Prostate gland (tissue), 2 donors: ENCODE measurements at regions not wholly inside any gene's neighbourhood (a gene's known extent, or its start where the extent isn't known, plus 50 kb on each side); places are given as distances from the start of the nearest gene placed in this dataset.

Experiments used
- DNase-seq: peaks from one replicate; pipeline ENCODE4 v3.0.0-alpha.2; 2019; ENCODE audit warnings: low spot score
- H3K27ac ChIP-seq, 2 donors: fragments of 200-600 bp; sonication (generic); 2 replicates each; pipeline ENCODE4 v1.5.1; 2017 to 2019
- H3K27me3 ChIP-seq: fragments of 200-600 bp; sonication (generic); replicated peaks from 2 replicates; pipeline ENCODE4 v1.5.1; 2019; ENCODE audit not compliant: insufficient read depth
- H3K36me3 ChIP-seq, 2 donors: fragments of 200-600 bp; sonication (generic); 1 replicate in 1 of 2; 2 replicates in 1 of 2; pipeline versions ENCODE4 v1.5.1 to v1.8.1; 2017 to 2019
- H3K4me1 ChIP-seq: fragments of 200-600 bp; sonication (generic); replicated peaks from 2 replicates; pipeline ENCODE4 v1.5.1; 2019
- H3K4me3 ChIP-seq, 2 donors: fragments of 200-600 bp; sonication (generic); 2 replicates each; pipeline ENCODE4 v1.5.1; 2017 to 2019
- H3K9me3 ChIP-seq: fragments of 200-600 bp; sonication (generic); 2 replicates; pipeline ENCODE4 v1.5.1; 2017
- CTCF ChIP-seq, 4 experiments: fragments of 200-600 bp in 2 of 4; fragments of 450-650 bp in 2 of 4; sonication (generic) in 2 of 4; IDR thresholded peaks; 1 replicate in 3 of 4; 2 replicates in 1 of 4; pipeline ENCODE4 v1.5.1; 2016 to 2019; ENCODE audit warnings: antibody characterized with exemption in 4 of 4, mild to moderate bottlenecking in 2 of 4, moderate library complexity in 2 of 4
- POLR2A ChIP-seq: fragments of 450-650 bp; IDR thresholded peaks from one replicate; pipeline ENCODE4 v1.6.1; 2016; ENCODE audit warnings: antibody characterized with exemption, mild to moderate bottlenecking
- POLR2AphosphoS5 ChIP-seq: sonication (generic); formaldehyde crosslinking; IDR thresholded peaks from one replicate; pipeline ENCODE4 v1.6.1; 2017; ENCODE audit warnings: antibody characterized with exemption
- WGBS: methylation state at CpG from one replicate; pipeline ENCODE4 v1.1.5; 2018; 5-methylcytosine and 5-hydroxymethylcytosine counted together
- intact Hi-C: fragments of 100-400 bp; cut with DNase I; formaldehyde crosslinking; loops from one replicate; pipeline ENCODE4 v1.14.2; 2022

- WGBS: 52% methylated on average over 30 of the region's 30 CpGs
- Histone ChIP-seq H3K36me3 (no peaks in the 10 kb centered on the region), H3K4me3 (no peak overlapping the region), H3K4me1 (peaks cover 13% of the 10 kb centered on the region), H3K27ac (no peak overlapping the region), H3K27me3 (no peaks in the 10 kb centered on the region), H3K9me3 (no peaks in the 10 kb centered on the region)
- intact Hi-C loops: no loop called here
- TF ChIP-seq POLR2A: no peak
- no peak for TF ChIP-seq POLR2AphosphoS5
- no peak for DNase-seq
These were observed 184.7 kb downstream of the C9orf50 start for GRCh38 chr9:129435988-129436717.

GRCh38 chr9:129435291-129435690 is 185.6 kb downstream of the C9orf50 start:
- H3K4me3 ChIP-seq: no peak overlapping the region
- no peaks in the 10 kb centered on the region for H3K27me3 ChIP-seq
- H3K4me1 ChIP-seq: peaks cover 13% of the 10 kb centered on the region
- H3K9me3 ChIP-seq: no peaks in the 10 kb centered on the region
- 64% methylated on average over 12 of the region's 12 CpGs for WGBS
- H3K27ac ChIP-seq: no peak overlapping the region
- intact Hi-C loops: no loop called here
- TF ChIP-seq POLR2AphosphoS5 (no peak), CTCF (IDR thresholded peaks at IDR 0.05) (no peak), POLR2A (no peak)
- H3K36me3 ChIP-seq: no peaks in the 10 kb centered on the region
- no peak for DNase-seq

- intact Hi-C loops: no loop called here
- Histone ChIP-seq H3K27ac (peak overlapping the region; percentile 8 to 71), H3K4me1 (peaks cover 13% of the 10 kb centered on the region), H3K27me3 (no peaks in the 10 kb centered on the region), H3K9me3 (no peaks in the 10 kb centered on the region), H3K4me3 (no peak overlapping the region), H3K36me3 (no peaks in the 10 kb centered on the region)
- WGBS: 48% methylated on average over 2 of the region's 2 CpGs
- no peak for DNase-seq
- TF ChIP-seq POLR2AphosphoS5 (no peak), CTCF (IDR thresholded peaks at IDR 0.05) (no peak), POLR2A (no peak)
These were observed 186.7 kb downstream of the C9orf50 start for GRCh38 chr9:129434187-129434586.

GRCh38 chr9:129432297-129433154 is 188.4 kb downstream of the C9orf50 start:
- peak; percentile 76 for DNase-seq
- intact Hi-C loops: no loop called here
- Histone ChIP-seq H3K9me3 (no peaks in the 10 kb centered on the region), H3K4me3 (no peak overlapping the region), H3K27ac (peak overlapping the region; percentile 53 to 71), H3K4me1 (peaks cover 13% of the 10 kb centered on the region), H3K36me3 (no peaks in the 10 kb centered on the region), H3K27me3 (no peaks in the 10 kb centered on the region)
- TF ChIP-seq POLR2A (no peak), POLR2AphosphoS5 (peak; percentile 82)
- WGBS: 43% methylated on average over 15 of the region's 15 CpGs

- intact Hi-C loops: no loop called here
- Histone ChIP-seq H3K27ac (no peak overlapping the region), H3K27me3 (no peaks in the 10 kb centered on the region), H3K9me3 (no peaks in the 10 kb centered on the region), H3K4me3 (no peak overlapping the region), H3K36me3 (no peaks in the 10 kb centered on the region), H3K4me1 (peaks cover 13% of the 10 kb centered on the region)
- 79% methylated on average over 18 of the region's 18 CpGs for WGBS
- TF ChIP-seq POLR2A (no peak), CTCF (IDR thresholded peaks at IDR 0.05) (no peak), POLR2AphosphoS5 (no peak)
- DNase-seq: no peak
These were observed 189.8 kb downstream of the C9orf50 start for GRCh38 chr9:129430940-129431643.
